Tibial artery (tissue), 4 donors: ENCODE measurements at regions not wholly inside any gene's neighbourhood (a gene's known extent, or its start where the extent isn't known, plus 50 kb on each side); places are given as distances from the start of the nearest gene placed in this dataset.

ENCODE experiments used
- DNase-seq, 2 donors: peaks; one replicate each; pipeline ENCODE4 v3.0.0-alpha.2; 2019
- H3K27ac ChIP-seq, 2 donors: fragments of 200-600 bp; sonication (generic) in 1 of 2; 1 replicate in 1 of 2; 2 replicates in 1 of 2; pipeline ENCODE4 v1.5.1; 2018 to 2019; ENCODE audit warnings: mild to moderate bottlenecking in 1 of 2
- H3K27me3 ChIP-seq, 2 donors: fragments of 200-600 bp; sonication (generic) in 1 of 2; one replicate each; pipeline versions ENCODE4 v1.5.1 to v1.6.0; 2016 to 2019
- H3K36me3 ChIP-seq, 3 donors: fragments of 200-600 bp; sonication (generic) in 2 of 3; one replicate each; pipeline ENCODE4 v1.5.1; 2016 to 2019; ENCODE audit warnings: mild to moderate bottlenecking in 2 of 3
- H3K4me1 ChIP-seq, 4 donors: fragments of 200-600 bp; sonication (generic) in 2 of 4; 1 replicate in 3 of 4; 2 replicates in 1 of 4; pipeline ENCODE4 v1.5.1; 2016 to 2019
- H3K4me3 ChIP-seq, 2 donors: fragments of 200-600 bp; sonication (generic) in 1 of 2; 1 replicate in 1 of 2; 2 replicates in 1 of 2; pipeline ENCODE4 v1.5.1; 2018 to 2019; ENCODE audit warnings: mild to moderate bottlenecking in 2 of 2
- H3K9me3 ChIP-seq, 3 donors: fragments of 200-600 bp; sonication (generic) in 1 of 3; one replicate each; pipeline ENCODE4 v1.5.1; 2016 to 2019
- CTCF ChIP-seq, 2 experiments: fragments of 200-600 bp in 1 of 2; fragments of 450-650 bp in 1 of 2; IDR thresholded peaks; one replicate each; pipeline ENCODE4 v1.5.1; 2017 to 2019; ENCODE audit warnings: antibody characterized with exemption in 2 of 2, mild to moderate bottlenecking in 1 of 2, moderate library complexity in 1 of 2
- intact Hi-C: fragments of 100-400 bp; cut with DNase I; formaldehyde crosslinking; loops from one replicate; pipeline ENCODE4 v1.15.0; 2023; ENCODE audit warnings: low total_unique reads

- no peaks in the 10 kb centered on the region for H3K36me3 ChIP-seq
- peak overlapping the region; percentile 79 to 81 for H3K27ac ChIP-seq
- DNase-seq: no peak
- intact Hi-C loops: loop anchor here (5.0 kb wide), 1 partner anchor 184 kb away; no protein-coding TSS in a partner anchor
- no peaks in the 10 kb centered on the region for H3K27me3 ChIP-seq
- peaks cover 0 to 12% (median 2%) of the 10 kb centered on the region in 4 donors for H3K4me1 ChIP-seq
- H3K4me3 ChIP-seq: peak overlapping the region; percentile 74 to 88
- TF ChIP-seq CTCF (IDR thresholded peaks at IDR 0.05): no peak
- H3K9me3 ChIP-seq: no peaks in the 10 kb centered on the region
Observed at GRCh38 chr2:144333143-144333555, 186.8 kb downstream of the ZEB2 start.

GRCh38 chr2:144332356-144333142, 187.4 kb downstream of the ZEB2 start:
- peak overlapping the region; percentile 79 to 91 for H3K27ac ChIP-seq
- H3K9me3 ChIP-seq: no peaks in the 10 kb centered on the region
- H3K36me3 ChIP-seq: no peaks in the 10 kb centered on the region
- H3K4me3 ChIP-seq: peak overlapping the region; percentile 74 to 88
- DNase-seq: peak; percentile 78 to 95
- no peak for TF ChIP-seq CTCF (IDR thresholded peaks at IDR 0.05)
- H3K27me3 ChIP-seq: no peaks in the 10 kb centered on the region
- H3K4me1 ChIP-seq: peaks cover 0 to 17% (median 4%) of the 10 kb centered on the region in 4 donors
- intact Hi-C loops: loop anchor here (5.0 kb wide), 1 partner anchor 185 kb away; no protein-coding TSS in a partner anchor

GRCh38 chr2:144331674-144332355, 188.1 kb downstream of the ZEB2 start:
- TF ChIP-seq CTCF (IDR thresholded peaks at IDR 0.05): peak; percentile 15 to 20
- H3K27me3 ChIP-seq: no peaks in the 10 kb centered on the region
- DNase-seq: peak; percentile 66 to 89
- peak overlapping the region; percentile 79 to 91 for H3K27ac ChIP-seq
- intact Hi-C loops: loop anchor here (5.0 kb wide), 1 partner anchor 185 kb away; no protein-coding TSS in a partner anchor
- no peaks in the 10 kb centered on the region for H3K36me3 ChIP-seq
- H3K4me3 ChIP-seq: peak overlapping the region; percentile 74 to 88
- no peaks in the 10 kb centered on the region for H3K9me3 ChIP-seq
- peaks cover 0 to 18% (median 4%) of the 10 kb centered on the region in 4 donors for H3K4me1 ChIP-seq

GRCh38 chr2:144330951-144331673, 188.8 kb downstream of the ZEB2 start:
- no peaks in the 10 kb centered on the region for H3K36me3 ChIP-seq
- no peaks in the 10 kb centered on the region for H3K9me3 ChIP-seq
- H3K27me3 ChIP-seq: no peaks in the 10 kb centered on the region
- H3K4me3 ChIP-seq: peak overlapping the region; percentile 74 to 88
- intact Hi-C loops: loop anchor here (5.0 kb wide), 1 partner anchor 186 kb away; no protein-coding TSS in a partner anchor
- peaks cover 0 to 18% (median 4%) of the 10 kb centered on the region in 4 donors for H3K4me1 ChIP-seq
- DNase-seq: no peak
- TF ChIP-seq CTCF (IDR thresholded peaks at IDR 0.05): no peak
- H3K27ac ChIP-seq: peak overlapping the region; percentile 79 to 91

GRCh38 chr2:144329472-144329871, 190.4 kb downstream of the ZEB2 start:
- Histone ChIP-seq H3K9me3 (no peaks in the 10 kb centered on the region), H3K4me1 (peaks cover 0 to 18% (median 4%) of the 10 kb centered on the region in 4 donors), H3K4me3 (no peak overlapping the region), H3K27me3 (no peaks in the 10 kb centered on the region), H3K36me3 (no peaks in the 10 kb centered on the region), H3K27ac (no peak overlapping the region)
- no peak for DNase-seq
- intact Hi-C loops: no loop called here
- no peak for TF ChIP-seq CTCF (IDR thresholded peaks at IDR 0.05)
